ENCODE measurements at regions not wholly inside any gene's neighbourhood (a gene's known extent, or its start where the extent isn't known, plus 50 kb on each side); places are given as distances from the start of the nearest gene placed in this dataset.

DNA sequence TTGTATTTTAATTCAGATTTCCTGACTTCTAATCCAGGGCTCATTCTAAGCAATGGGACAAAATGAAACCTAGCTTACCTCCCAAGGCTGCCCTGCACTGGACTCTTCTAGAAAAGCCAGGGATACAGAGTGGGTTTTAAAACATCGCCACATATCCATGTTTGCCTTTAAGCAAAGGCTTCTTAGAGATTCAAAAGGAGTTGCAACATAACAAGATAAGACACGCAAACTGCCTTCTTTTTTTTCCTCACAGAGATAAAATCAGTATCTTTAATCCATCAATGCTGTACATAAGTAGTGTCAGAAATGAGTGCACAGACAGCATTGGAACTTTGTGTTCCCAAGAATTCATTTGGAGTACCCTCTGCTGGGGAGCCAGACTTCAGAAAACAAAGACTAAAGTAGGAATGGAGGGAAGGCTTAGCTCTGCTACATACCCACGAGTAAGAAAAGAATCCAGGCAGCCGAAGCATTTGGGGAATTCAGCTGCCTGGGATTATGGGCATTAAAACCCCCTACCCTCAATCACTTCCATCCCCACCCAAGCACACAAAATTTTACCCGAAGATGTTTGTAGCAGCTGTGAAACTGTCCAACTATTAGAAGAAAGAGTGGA lies 427.8 kb downstream of the ARL4A start:
- TF ChIP-seq, protein P1, sequence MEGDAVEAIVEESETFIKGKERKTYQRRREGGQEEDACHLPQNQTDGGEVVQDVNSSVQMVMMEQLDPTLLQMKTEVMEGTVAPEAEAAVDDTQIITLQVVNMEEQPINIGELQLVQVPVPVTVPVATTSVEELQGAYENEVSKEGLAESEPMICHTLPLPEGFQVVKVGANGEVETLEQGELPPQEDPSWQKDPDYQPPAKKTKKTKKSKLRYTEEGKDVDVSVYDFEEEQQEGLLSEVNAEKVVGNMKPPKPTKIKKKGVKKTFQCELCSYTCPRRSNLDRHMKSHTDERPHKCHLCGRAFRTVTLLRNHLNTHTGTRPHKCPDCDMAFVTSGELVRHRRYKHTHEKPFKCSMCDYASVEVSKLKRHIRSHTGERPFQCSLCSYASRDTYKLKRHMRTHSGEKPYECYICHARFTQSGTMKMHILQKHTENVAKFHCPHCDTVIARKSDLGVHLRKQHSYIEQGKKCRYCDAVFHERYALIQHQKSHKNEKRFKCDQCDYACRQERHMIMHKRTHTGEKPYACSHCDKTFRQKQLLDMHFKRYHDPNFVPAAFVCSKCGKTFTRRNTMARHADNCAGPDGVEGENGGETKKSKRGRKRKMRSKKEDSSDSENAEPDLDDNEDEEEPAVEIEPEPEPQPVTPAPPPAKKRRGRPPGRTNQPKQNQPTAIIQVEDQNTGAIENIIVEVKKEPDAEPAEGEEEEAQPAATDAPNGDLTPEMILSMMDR (IDR thresholded peaks at IDR 0.05; ENCODE audit: low read depth, low read length), result no peak
- TF ChIP-seq EZH2phosphoT487 (IDR thresholded peaks at IDR 0.05; ENCODE audit: low read depth), result no peak

All from OCI-LY3 (cell line).